ENCODE measurements at regions not wholly inside any gene's neighbourhood (a gene's known extent, or its start where the extent isn't known, plus 50 kb on each side); places are given as distances from the start of the nearest gene placed in this dataset.

- Histone ChIP-seq H3K4me2 (ENCODE audit: insufficient read depth, low read length) (no peak overlapping the region), H3K4me1 (ENCODE audit: insufficient read depth, low read length) (no peaks in the 10 kb centered on the region), H3K79me2 (ENCODE audit: insufficient read depth, low read length) (no peaks in the 10 kb centered on the region), H2AFZ (ENCODE audit: low read depth, low read length) (no peak overlapping the region), H3K9ac (ENCODE audit: low read depth, low read length) (no peak overlapping the region), H4K20me1 (ENCODE audit: insufficient read depth, low read length) (no peaks in the 10 kb centered on the region), H3K36me3 (ENCODE audit: insufficient read depth, low read length) (no peaks in the 10 kb centered on the region), H3K4me3 (ENCODE audit: low read depth in 1 of 2, low read length in 2 of 2) (no peak overlapping the region), H3K9me3 (ENCODE audit: insufficient read depth, low read length, severe bottlenecking) (no peaks in the 10 kb centered on the region), H3K27me3 (ENCODE audit: insufficient read depth, low read length, poor library complexity) (no peaks in the 10 kb centered on the region), H3K27ac (ENCODE audit: low read length) (no peak overlapping the region)
- ATAC-seq (ENCODE audit: insufficient read depth, low read depth) (no peak), DNase-seq (no peak)
- no peak for TF ChIP-seq EZH2 (IDR thresholded peaks at IDR 0.05; ENCODE audit: borderline replicate concordance, low read depth, low read length, severe bottlenecking)
- TF ChIP-seq, protein P1, sequence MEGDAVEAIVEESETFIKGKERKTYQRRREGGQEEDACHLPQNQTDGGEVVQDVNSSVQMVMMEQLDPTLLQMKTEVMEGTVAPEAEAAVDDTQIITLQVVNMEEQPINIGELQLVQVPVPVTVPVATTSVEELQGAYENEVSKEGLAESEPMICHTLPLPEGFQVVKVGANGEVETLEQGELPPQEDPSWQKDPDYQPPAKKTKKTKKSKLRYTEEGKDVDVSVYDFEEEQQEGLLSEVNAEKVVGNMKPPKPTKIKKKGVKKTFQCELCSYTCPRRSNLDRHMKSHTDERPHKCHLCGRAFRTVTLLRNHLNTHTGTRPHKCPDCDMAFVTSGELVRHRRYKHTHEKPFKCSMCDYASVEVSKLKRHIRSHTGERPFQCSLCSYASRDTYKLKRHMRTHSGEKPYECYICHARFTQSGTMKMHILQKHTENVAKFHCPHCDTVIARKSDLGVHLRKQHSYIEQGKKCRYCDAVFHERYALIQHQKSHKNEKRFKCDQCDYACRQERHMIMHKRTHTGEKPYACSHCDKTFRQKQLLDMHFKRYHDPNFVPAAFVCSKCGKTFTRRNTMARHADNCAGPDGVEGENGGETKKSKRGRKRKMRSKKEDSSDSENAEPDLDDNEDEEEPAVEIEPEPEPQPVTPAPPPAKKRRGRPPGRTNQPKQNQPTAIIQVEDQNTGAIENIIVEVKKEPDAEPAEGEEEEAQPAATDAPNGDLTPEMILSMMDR (IDR thresholded peaks at IDR 0.05; ENCODE audit: borderline replicate concordance, extremely low read depth, low read length, poor library complexity, severe bottlenecking), result no peak
Observed at GRCh38 chr3:623914-624545, 427.5 kb downstream of the CHL1 start.

DNA sequence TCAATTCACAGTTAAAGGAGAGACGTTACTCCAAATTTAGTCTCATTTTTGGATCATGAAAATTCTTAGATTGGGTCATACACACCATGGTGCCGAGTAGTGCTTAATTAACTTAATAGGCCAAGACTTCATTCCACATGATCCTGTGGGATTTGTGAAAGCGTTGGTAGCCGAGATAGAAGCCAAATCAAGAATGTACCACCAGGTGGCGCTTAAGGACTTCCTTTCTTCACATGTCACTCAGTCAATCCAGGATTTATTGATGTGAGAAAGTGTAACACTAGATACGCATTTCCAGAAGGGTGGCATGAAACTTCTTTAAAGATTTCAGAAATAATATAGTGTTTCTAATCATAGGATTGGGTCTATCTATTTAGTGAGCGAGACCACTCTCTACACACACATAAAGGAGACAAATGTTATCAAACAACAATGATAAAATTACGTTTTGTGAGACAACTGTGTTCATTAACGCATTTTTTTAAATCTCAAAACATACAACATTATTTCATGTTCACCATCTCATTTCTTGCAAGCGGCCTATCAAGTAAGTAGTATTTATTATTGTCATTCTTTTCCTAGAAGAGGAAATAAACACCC lies 436.1 kb downstream of the CHL1 start:
- peak; percentile 68; the same call in 2 of the 3 replicates for ATAC-seq (ENCODE audit: insufficient read depth, low read depth)
- Histone ChIP-seq H3K4me1 (ENCODE audit: insufficient read depth, low read length) (no peaks in the 10 kb centered on the region), H3K4me3 (ENCODE audit: low read depth in 1 of 2, low read length in 2 of 2) (no peak overlapping the region), H3K9ac (ENCODE audit: low read depth, low read length) (no peak overlapping the region), H3K27ac (ENCODE audit: low read length) (no peak overlapping the region), H3K36me3 (ENCODE audit: insufficient read depth, low read length) (no peaks in the 10 kb centered on the region), H3K79me2 (ENCODE audit: insufficient read depth, low read length) (no peaks in the 10 kb centered on the region), H3K4me2 (ENCODE audit: insufficient read depth, low read length) (no peak overlapping the region), H4K20me1 (ENCODE audit: insufficient read depth, low read length) (no peaks in the 10 kb centered on the region), H3K27me3 (ENCODE audit: insufficient read depth, low read length, poor library complexity) (no peaks in the 10 kb centered on the region), H2AFZ (ENCODE audit: low read depth, low read length) (no peak overlapping the region), H3K9me3 (ENCODE audit: insufficient read depth, low read length, severe bottlenecking) (no peaks in the 10 kb centered on the region)
- DNase-seq, result peak; percentile 53
- TF ChIP-seq, protein P1 (IDR thresholded peaks at IDR 0.05; ENCODE audit: borderline replicate concordance, extremely low read depth, low read length, poor library complexity, severe bottlenecking), result peak; percentile 83
- no peak for TF ChIP-seq EZH2 (IDR thresholded peaks at IDR 0.05; ENCODE audit: borderline replicate concordance, low read depth, low read length, severe bottlenecking)

DNA sequence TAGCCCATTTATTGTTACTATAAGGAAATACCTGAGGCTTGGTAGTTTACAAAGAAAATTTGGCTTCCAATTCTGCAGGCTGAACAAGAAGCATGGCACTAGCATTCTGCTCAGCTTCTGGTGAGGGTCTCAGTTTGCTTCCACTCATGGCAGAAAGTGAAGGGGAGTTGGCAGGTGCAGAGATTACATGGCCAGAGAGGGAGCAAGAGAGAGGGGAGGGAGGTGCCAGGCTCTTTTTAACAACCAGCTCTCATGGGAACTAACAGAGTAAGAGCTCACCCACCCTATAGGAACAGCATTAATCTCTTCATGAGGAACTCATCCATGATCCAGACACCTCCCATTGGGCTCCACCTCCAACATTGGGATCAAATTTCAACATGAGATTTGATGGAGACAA lies 437.9 kb downstream of the CHL1 start:
- no peaks in the 10 kb centered on the region for H3K36me3 ChIP-seq (ENCODE audit: insufficient read depth, low read length)
- H4K20me1 ChIP-seq (ENCODE audit: insufficient read depth, low read length), result no peaks in the 10 kb centered on the region
- no peak overlapping the region for H3K4me3 ChIP-seq (ENCODE audit: low read depth in 1 of 2, low read length in 2 of 2)
- H3K9me3 ChIP-seq (ENCODE audit: insufficient read depth, low read length, severe bottlenecking), result no peaks in the 10 kb centered on the region
- H3K4me2 ChIP-seq (ENCODE audit: insufficient read depth, low read length), result no peak overlapping the region
- no peaks in the 10 kb centered on the region for H3K79me2 ChIP-seq (ENCODE audit: insufficient read depth, low read length)
- TF ChIP-seq, protein P1 (IDR thresholded peaks at IDR 0.05; ENCODE audit: borderline replicate concordance, extremely low read depth, low read length, poor library complexity, severe bottlenecking), result no peak
- TF ChIP-seq EZH2 (IDR thresholded peaks at IDR 0.05; ENCODE audit: borderline replicate concordance, low read depth, low read length, severe bottlenecking), result no peak
- no peak overlapping the region for H2AFZ ChIP-seq (ENCODE audit: low read depth, low read length)
- no peaks in the 10 kb centered on the region for H3K27me3 ChIP-seq (ENCODE audit: insufficient read depth, low read length, poor library complexity)
- no peak overlapping the region for H3K9ac ChIP-seq (ENCODE audit: low read depth, low read length)
- no peak overlapping the region for H3K27ac ChIP-seq (ENCODE audit: low read length)
- ATAC-seq (ENCODE audit: insufficient read depth, low read depth) (no peak), DNase-seq (no peak)
- H3K4me1 ChIP-seq (ENCODE audit: insufficient read depth, low read length), result no peaks in the 10 kb centered on the region
